WERI-Rb-1 (cell line): ENCODE measurements at regions not wholly inside any gene's neighbourhood (a gene's known extent, or its start where the extent isn't known, plus 50 kb on each side); places are given as distances from the start of the nearest gene placed in this dataset.

Source experiments
- DNase-seq: peaks from one replicate; pipeline ENCODE4 v3.0.0-alpha.2; 2020
- H3K27ac ChIP-seq: fragments of 250-450 bp; sonication (Bioruptor Pico); 2 replicates; pipeline ENCODE4 v1.5.1; 2020; ENCODE audit warnings: mild to moderate bottlenecking, moderate library complexity
- H3K27me3 ChIP-seq: fragments of 250-450 bp; sonication (Bioruptor Pico); 2 replicates; pipeline ENCODE4 v1.5.1; 2021; ENCODE audit warnings: mild to moderate bottlenecking, low read depth, moderate library complexity; ENCODE audit not compliant: insufficient read depth, severe bottlenecking
- H3K36me3 ChIP-seq: fragments of 250-450 bp; sonication (Bioruptor Pico); 2 replicates; pipeline ENCODE4 v1.5.1; 2020; ENCODE audit warnings: mild to moderate bottlenecking, moderate library complexity
- H3K4me3 ChIP-seq: 2 replicates; pipeline ENCODE4 v1.5.1; 2011; ENCODE audit warnings: low read depth, mild to moderate bottlenecking, control low read depth, low read length
- H3K9me3 ChIP-seq: fragments of 250-450 bp; sonication (Bioruptor Pico); 2 replicates; pipeline ENCODE4 v1.5.1; 2021; ENCODE audit warnings: mild to moderate bottlenecking, moderate library complexity; ENCODE audit not compliant: severe bottlenecking
- CTCF ChIP-seq: IDR thresholded peaks from 2 replicates; pipeline ENCODE4 v1.5.1; 2011; ENCODE audit warnings: low read depth, mild to moderate bottlenecking, control low read depth, inconsistent platforms, low read length

- no peak for DNase-seq
- Histone ChIP-seq H3K9me3 (no peaks in the 10 kb centered on the region), H3K36me3 (no peaks in the 10 kb centered on the region), H3K4me3 (no peak overlapping the region), H3K27ac (no peak overlapping the region), H3K27me3 (no peaks in the 10 kb centered on the region)
- TF ChIP-seq CTCF: no peak
Measured at GRCh38 chr2:128391679-128392078, 73.0 kb upstream of the HS6ST1 start.

DNA sequence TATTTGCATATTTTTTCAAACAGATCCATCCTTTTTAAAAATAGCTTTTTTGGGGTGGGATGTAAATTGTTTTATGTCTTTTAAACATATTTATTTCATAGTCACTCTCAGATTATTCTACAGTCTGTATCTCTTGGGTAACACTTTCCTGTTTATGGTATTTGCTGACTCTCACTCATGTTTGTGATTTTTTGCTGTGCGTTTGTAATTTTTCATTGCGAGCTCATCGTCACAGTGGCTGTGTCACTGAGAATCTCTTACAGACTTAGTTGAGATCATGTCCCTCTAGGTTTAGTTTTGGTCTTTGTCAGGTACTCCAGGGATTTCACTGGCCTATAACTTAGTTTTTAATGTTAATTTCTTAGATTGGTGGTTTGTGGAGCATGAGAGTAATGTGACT lies 73.5 kb upstream of the HS6ST1 start:
- Histone ChIP-seq H3K9me3 (no peaks in the 10 kb centered on the region), H3K27me3 (no peaks in the 10 kb centered on the region), H3K36me3 (no peaks in the 10 kb centered on the region), H3K27ac (no peak overlapping the region), H3K4me3 (no peak overlapping the region)
- no peak for TF ChIP-seq CTCF
- DNase-seq: no peak

GRCh38 chr2:128394007-128394730 lies 75.5 kb upstream of the HS6ST1 start:
- H3K27me3 ChIP-seq: no peaks in the 10 kb centered on the region
- no peaks in the 10 kb centered on the region for H3K36me3 ChIP-seq
- no peaks in the 10 kb centered on the region for H3K9me3 ChIP-seq
- TF ChIP-seq CTCF: no peak
- H3K4me3 ChIP-seq: no peak overlapping the region
- DNase-seq: no peak
- no peak overlapping the region for H3K27ac ChIP-seq

DNA sequence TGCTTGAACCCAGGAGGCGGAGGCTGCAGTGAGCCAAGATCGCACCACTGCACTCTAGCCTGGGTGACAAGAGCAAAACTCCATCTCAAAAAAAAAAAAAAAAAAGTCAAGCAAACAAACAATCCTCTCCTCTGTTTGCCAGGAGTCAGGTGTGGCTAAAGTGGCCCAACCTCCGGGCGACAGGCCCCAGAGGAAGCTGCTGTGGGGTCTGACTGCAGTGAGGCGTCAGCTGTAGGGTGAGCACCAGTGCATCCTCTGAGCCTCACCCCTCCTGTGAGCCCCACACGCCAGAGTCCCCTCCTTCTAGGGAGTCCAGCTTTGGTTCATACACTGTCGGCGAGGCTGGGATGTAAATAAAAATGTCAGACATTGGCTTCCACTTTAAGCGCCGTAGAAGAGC lies 76.5 kb upstream of the HS6ST1 start:
- H3K9me3 ChIP-seq: no peaks in the 10 kb centered on the region
- H3K27me3 ChIP-seq: no peaks in the 10 kb centered on the region
- no peak for TF ChIP-seq CTCF
- no peak for DNase-seq
- no peak overlapping the region for H3K4me3 ChIP-seq
- H3K36me3 ChIP-seq: no peaks in the 10 kb centered on the region
- no peak overlapping the region for H3K27ac ChIP-seq

DNA sequence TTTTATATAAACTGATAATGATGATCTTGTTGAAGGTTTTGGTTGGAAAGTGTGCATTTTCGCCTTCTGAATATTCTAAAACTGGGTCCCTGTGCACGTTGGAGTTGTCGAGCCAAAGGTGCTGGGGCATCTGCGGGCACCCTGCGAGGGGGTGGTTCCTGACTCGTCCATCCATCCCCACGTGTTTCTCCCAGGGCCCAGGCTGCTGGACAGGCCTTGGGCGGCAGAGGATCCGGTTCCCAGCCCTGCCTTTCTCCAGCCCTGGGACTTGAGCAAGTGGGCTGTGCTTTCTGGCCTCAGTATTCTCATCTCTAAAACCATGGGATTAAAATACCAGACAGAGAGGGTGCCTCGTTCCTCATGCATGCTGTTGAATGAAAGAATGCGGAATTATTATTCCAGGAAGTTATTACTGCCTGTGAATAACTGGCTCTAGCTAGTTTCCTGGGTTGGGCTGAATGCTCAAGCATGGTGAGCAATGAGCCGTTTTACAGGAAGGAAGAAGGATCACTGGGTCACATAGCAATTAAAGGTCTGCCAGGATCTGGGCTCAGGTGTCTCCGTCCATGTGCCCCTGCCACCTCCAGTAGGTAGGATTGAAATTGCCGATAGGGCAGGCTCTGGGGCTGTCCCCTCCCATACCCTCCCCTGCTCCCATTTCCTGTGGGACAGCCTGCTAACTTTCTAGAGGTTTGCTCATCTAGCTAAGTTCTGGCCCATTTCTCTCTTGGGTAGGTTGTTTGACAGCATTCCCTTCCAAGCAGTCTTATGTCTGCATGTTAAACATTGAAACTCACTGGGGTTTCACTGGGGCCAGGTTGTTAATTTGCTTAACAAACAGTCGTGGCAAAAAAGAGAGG lies 77.2 kb upstream of the HS6ST1 start:
- no peaks in the 10 kb centered on the region for H3K27me3 ChIP-seq
- TF ChIP-seq CTCF: no peak
- H3K9me3 ChIP-seq: no peaks in the 10 kb centered on the region
- no peak overlapping the region for H3K4me3 ChIP-seq
- peak overlapping the region; percentile 40 for H3K27ac ChIP-seq
- H3K36me3 ChIP-seq: no peaks in the 10 kb centered on the region
- DNase-seq: no peak
